Heart left ventricle (tissue), 13 donors: ENCODE measurements at regions not wholly inside any gene's neighbourhood (a gene's known extent, or its start where the extent isn't known, plus 50 kb on each side); places are given as distances from the start of the nearest gene placed in this dataset.

ENCODE experiments used
- POLR2A ChIP-seq, 2 donors: fragments of 450-650 bp; IDR thresholded peaks; one replicate each; pipeline ENCODE4 v1.6.1; 2017; ENCODE audit warnings: antibody characterized with exemption in 2 of 2, mild to moderate bottlenecking in 2 of 2, moderate library complexity in 2 of 2
- TF ChIP-seq, protein P1 (sequence below), 12 donors: fragments of 200-600 bp; sonication (generic) in 4 of 12; IDR thresholded peaks; one replicate each; pipeline versions ENCODE4 v1.5.0 to v1.8.0; 2018 to 2022; ENCODE audit warnings: antibody characterized with exemption in 12 of 12, mild to moderate bottlenecking in 5 of 12
- donor health status: ischemic (EF 13 %, LVEDD 7.1; RV severe dilation, severe dysfunction).
- donor health status: DM: no; HTN: yes; CAD: no.
- donor health status: DM: no; HTN: no; CAD: no.
- donor health status: ischemic (EF 25% LVEDD 6.9; RV normal size, moderate dysfunction).
- donor health status: ischemic (EF 25% LVEDD 5.7; RV mildly dilated, moderate dysfunction).
- donor health status: ischemic (EF 35%, LVEDD 5.7; RV mildly dilated, moderate dysfunction).
- donor health status: nonischemic (EF 11% LVEDD 7.7; RV severe dilation, severe dysfunction).
- donor health status: DM: yes; HTN: yes; CAD: no.
- donor health status: PGD.
- donor health status: ischemic (EF 29% LVEDD 5.4; RV normal size, mild dysfunction).
- donor health status: nonischemic (EF 23%, LVEDD 6.1; RV moderate dilation, normal function).

DNA sequence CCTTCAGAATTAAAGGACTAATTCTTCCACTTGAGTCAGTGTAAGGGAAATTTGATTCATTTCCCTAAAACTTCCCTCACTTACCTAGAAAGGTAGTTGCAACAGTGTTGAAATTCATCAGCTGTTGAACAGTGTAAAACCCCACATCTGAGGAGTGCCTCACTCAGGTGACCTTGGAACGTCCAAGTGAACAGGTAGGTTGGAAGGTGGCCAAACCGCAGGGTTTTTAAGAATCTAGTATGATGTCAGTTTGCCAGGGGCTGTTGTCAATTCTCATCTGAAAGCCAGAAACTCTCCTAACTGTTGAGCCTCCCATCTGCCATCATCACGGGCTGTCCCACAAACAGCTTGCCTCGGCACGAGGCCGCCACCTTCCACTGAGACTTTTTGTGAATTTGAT is 105.7 kb downstream of the TMEM174 start:
- TF ChIP-seq, protein P1, sequence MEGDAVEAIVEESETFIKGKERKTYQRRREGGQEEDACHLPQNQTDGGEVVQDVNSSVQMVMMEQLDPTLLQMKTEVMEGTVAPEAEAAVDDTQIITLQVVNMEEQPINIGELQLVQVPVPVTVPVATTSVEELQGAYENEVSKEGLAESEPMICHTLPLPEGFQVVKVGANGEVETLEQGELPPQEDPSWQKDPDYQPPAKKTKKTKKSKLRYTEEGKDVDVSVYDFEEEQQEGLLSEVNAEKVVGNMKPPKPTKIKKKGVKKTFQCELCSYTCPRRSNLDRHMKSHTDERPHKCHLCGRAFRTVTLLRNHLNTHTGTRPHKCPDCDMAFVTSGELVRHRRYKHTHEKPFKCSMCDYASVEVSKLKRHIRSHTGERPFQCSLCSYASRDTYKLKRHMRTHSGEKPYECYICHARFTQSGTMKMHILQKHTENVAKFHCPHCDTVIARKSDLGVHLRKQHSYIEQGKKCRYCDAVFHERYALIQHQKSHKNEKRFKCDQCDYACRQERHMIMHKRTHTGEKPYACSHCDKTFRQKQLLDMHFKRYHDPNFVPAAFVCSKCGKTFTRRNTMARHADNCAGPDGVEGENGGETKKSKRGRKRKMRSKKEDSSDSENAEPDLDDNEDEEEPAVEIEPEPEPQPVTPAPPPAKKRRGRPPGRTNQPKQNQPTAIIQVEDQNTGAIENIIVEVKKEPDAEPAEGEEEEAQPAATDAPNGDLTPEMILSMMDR (IDR thresholded peaks at IDR 0.05): no peak
- TF ChIP-seq POLR2A (IDR thresholded peaks at IDR 0.05): no peak
